Adrenal gland (tissue), 9 donors: ENCODE measurements at regions not wholly inside any gene's neighbourhood (a gene's known extent, or its start where the extent isn't known, plus 50 kb on each side); places are given as distances from the start of the nearest gene placed in this dataset.

Experiments used
- DNase-seq, 7 donors: peaks; one replicate each; pipeline ENCODE4 v3.0.0-alpha.2; 2019 to 2020
- H3K27ac ChIP-seq, 5 donors: fragments of 200-600 bp; sonication (generic) in 4 of 5; 1 replicate in 3 of 5; 2 replicates in 2 of 5; pipeline versions ENCODE4 v1.5.1 to v1.8.0; 2016 to 2020; ENCODE audit warnings: mild to moderate bottlenecking in 1 of 5
- H3K27me3 ChIP-seq: fragments of 200-600 bp; 2 replicates; pipeline ENCODE4 v1.8.0; 2021
- H3K36me3 ChIP-seq, 2 donors: fragments of 200-600 bp; replicated peaks in 1 of 2; 1 replicate in 1 of 2; 2 replicates in 1 of 2; pipeline versions ENCODE4 v1.5.1 to v1.8.0; 2018 to 2022
- H3K4me1 ChIP-seq, 2 donors: fragments of 200-600 bp; replicated peaks in 1 of 2; 1 replicate in 1 of 2; 2 replicates in 1 of 2; pipeline versions ENCODE4 v1.5.1 to v1.8.0; 2018 to 2021
- H3K4me3 ChIP-seq, 4 donors: fragments of 200-600 bp; sonication (generic) in 3 of 4; one replicate each; pipeline ENCODE4 v1.5.1; 2016 to 2018
- H3K9me3 ChIP-seq, 3 donors: fragments of 200-600 bp; sonication (generic) in 1 of 3; replicated peaks in 1 of 3; 1 replicate in 2 of 3; 2 replicates in 1 of 3; pipeline versions ENCODE4 v1.5.1 to v1.8.0; 2016 to 2021
- CTCF ChIP-seq, 6 experiments: fragments of 450-650 bp in 4 of 6; fragments of 200-600 bp in 2 of 6; sonication (generic) in 1 of 6; IDR thresholded peaks; 1 replicate in 5 of 6; 2 replicates in 1 of 6; pipeline versions ENCODE4 v1.5.1 to v1.8.0; 2016 to 2021; ENCODE audit warnings: antibody characterized with exemption in 6 of 6, mild to moderate bottlenecking in 2 of 6, moderate library complexity in 1 of 6
- POLR2A ChIP-seq, 2 donors: fragments of 450-650 bp; IDR thresholded peaks; one replicate each; pipeline ENCODE4 v1.6.1; 2017; ENCODE audit warnings: antibody characterized with exemption in 2 of 2, mild to moderate bottlenecking in 2 of 2, moderate library complexity in 1 of 2
- WGBS, 4 donors: extraction: QIAGEN DNeasy Blood & Tissue Kit in 2 of 4; methylation state at CpG; one replicate each; pipeline versions ENCODE4 v1.1.5 to v1.1.7; 2013 to 2017; 5-methylcytosine and 5-hydroxymethylcytosine counted together
- intact Hi-C, 2 donors: fragments of 100-400 bp; cut with DNase I; formaldehyde crosslinking; loops; one replicate each; pipeline versions ENCODE4 v1.14.1 to v1.15.0; 2022 to 2023
- donor health status: healthy with polysubstance abuse.
- donor health status: Bipolar disorder and iron deficiency.
- donor health status: DM: yes; HTN: yes; CAD: no.
- donor health status: DM: no; HTN: no; CAD: no.
- donor health status: DM: no; HTN: no; CAD: no.

GRCh38 chr17:77266891-77267341 is 126.1 kb downstream of the SEC14L1 start:
- no peak for TF ChIP-seq POLR2A (IDR thresholded peaks at IDR 0.05)
- TF ChIP-seq CTCF (IDR thresholded peaks at IDR 0.05) = peak in 1 of 6 experiments; percentile 21
- 70 to 74% (median 71%) methylated on average over 10 to 13 of the region's 13 CpGs for WGBS, 4 donors
- intact Hi-C loops = no loop called here

DNA sequence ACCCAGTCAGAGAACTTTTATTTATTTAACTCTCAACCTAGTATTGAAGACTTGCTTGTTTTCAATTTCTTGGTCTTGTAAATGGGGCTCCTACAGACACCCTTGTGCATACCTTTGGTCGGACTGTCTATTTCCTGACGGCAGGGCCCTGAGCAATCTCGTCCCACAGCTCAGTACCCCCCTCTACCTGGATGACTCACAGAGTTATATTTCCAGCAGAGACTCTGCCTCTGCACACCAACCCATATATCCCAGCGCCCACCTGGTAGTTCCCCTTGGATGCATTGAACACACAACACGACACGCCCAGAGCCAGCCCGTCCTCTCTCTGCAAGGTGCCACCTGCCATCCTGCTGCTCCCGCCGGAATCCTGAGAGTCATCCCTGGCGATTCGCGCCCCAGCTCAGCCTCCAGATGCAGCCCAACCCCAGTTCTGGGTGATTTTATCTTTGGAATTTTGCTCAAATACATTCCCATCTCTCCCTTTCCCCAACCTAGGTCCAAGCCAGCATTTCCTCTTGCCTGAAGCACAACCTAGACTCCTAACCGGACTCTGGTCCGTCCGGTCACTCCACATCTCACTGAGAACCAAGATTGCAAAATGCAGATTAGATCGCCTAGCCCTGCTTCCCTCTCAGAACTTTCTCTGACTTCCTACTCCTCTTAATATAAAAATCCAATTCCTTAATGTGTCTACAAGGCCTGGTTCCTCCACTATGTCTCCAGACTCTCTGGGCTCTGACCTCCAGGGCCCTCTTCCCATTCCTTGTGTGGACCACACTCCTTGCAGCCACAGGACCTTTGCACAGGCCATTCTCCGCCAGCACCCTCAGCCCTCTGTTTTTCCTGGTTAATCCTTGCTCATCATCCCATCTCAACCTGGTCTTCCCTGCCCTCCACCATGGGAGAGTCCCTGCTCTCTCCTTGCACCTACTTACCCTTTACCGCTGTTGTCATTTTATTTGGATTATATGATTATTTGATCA is 129.2 kb downstream of the SEC14L1 start:
- no peaks in the 10 kb centered on the region for H3K27me3 ChIP-seq
- TF ChIP-seq POLR2A (IDR thresholded peaks at IDR 0.05) (no peak), CTCF (IDR thresholded peaks at IDR 0.05) (no peak)
- H3K4me1 ChIP-seq = no peaks in the 10 kb centered on the region
- H3K36me3 ChIP-seq = no peaks in the 10 kb centered on the region
- intact Hi-C loops = no loop called here
- no peak overlapping the region for H3K27ac ChIP-seq
- H3K9me3 ChIP-seq = no peaks in the 10 kb centered on the region
- WGBS, 4 donors = 87 to 90% (median 89%) methylated on average over 18 of the region's 18 CpGs
- DNase-seq = no peak
- no peak overlapping the region for H3K4me3 ChIP-seq

More at GRCh38 chr17:77266891-77267341, 126.1 kb downstream of the SEC14L1 start:
- H3K27me3 ChIP-seq = no peaks in the 10 kb centered on the region
- no peaks in the 10 kb centered on the region for H3K4me1 ChIP-seq
- no peaks in the 10 kb centered on the region for H3K36me3 ChIP-seq
- H3K27ac ChIP-seq = no peak overlapping the region
- no peak for DNase-seq
- no peaks in the 10 kb centered on the region for H3K9me3 ChIP-seq
- H3K4me3 ChIP-seq = no peak overlapping the region

GRCh38 chr17:77271411-77271810 is 130.6 kb downstream of the SEC14L1 start:
- Histone ChIP-seq H3K9me3 (no peaks in the 10 kb centered on the region), H3K27me3 (no peaks in the 10 kb centered on the region), H3K4me3 (no peak overlapping the region), H3K27ac (no peak overlapping the region), H3K4me1 (no peaks in the 10 kb centered on the region), H3K36me3 (no peaks in the 10 kb centered on the region)
- TF ChIP-seq POLR2A (IDR thresholded peaks at IDR 0.05) (no peak), CTCF (IDR thresholded peaks at IDR 0.05) (no peak)
- intact Hi-C loops = no loop called here
- DNase-seq = no peak
- WGBS, 4 donors = 79 to 89% (median 88%) methylated on average over 8 of the region's 8 CpGs

- TF ChIP-seq POLR2A (IDR thresholded peaks at IDR 0.05) (no peak), CTCF (IDR thresholded peaks at IDR 0.05) (no peak)
- H3K36me3 ChIP-seq = no peaks in the 10 kb centered on the region
- WGBS, 4 donors = 76 to 89% (median 81%) methylated on average over 5 to 7 of the region's 7 CpGs
- no peaks in the 10 kb centered on the region for H3K27me3 ChIP-seq
- no peak overlapping the region for H3K4me3 ChIP-seq
- H3K27ac ChIP-seq = no peak overlapping the region
- H3K4me1 ChIP-seq = no peaks in the 10 kb centered on the region
- no peaks in the 10 kb centered on the region for H3K9me3 ChIP-seq
- DNase-seq = no peak
- intact Hi-C loops = no loop called here
These were observed 132.8 kb downstream of the SEC14L1 start for GRCh38 chr17:77273397-77274085.
